BJ (cell line): ENCODE measurements at regions not wholly inside any gene's neighbourhood (a gene's known extent, or its start where the extent isn't known, plus 50 kb on each side); places are given as distances from the start of the nearest gene placed in this dataset.

Source experiments
- CTCF ChIA-PET: fragments of 350-600 bp; formaldehyde crosslinking; extraction: SDS; loops from one replicate; lab custom pipeline; 2021; ENCODE audit warnings: antibody characterized with exemption, inconsistent platforms; lab: Yijun Ruan, JAX
- POLR2A ChIA-PET: fragments of 300-600 bp; sonication (Branson Sonifier 250); formaldehyde crosslinking; extraction: SDS; loops from one replicate; lab custom pipeline; 2021; ENCODE audit warnings: antibody characterized with exemption; lab: Charles Lee
- DNase-seq: peaks from one replicate; pipeline ENCODE4 v3.0.0-alpha.2; 2011; ENCODE audit warnings: low read depth
- H3K27me3 ChIP-seq: 2 replicates; pipeline ENCODE4 v1.6.0; 2011; ENCODE audit warnings: low read length; ENCODE audit not compliant: control insufficient read depth, insufficient read depth
- H3K36me3 ChIP-seq: 2 replicates; pipeline ENCODE4 v1.5.1; 2011; ENCODE audit warnings: low read length; ENCODE audit not compliant: control insufficient read depth, insufficient read depth
- H3K4me3 ChIP-seq: 2 replicates; pipeline ENCODE4 v1.5.1; 2011; ENCODE audit warnings: low read depth, mild to moderate bottlenecking, control low read depth, low read length
- CTCF ChIP-seq: IDR thresholded peaks from 2 replicates; pipeline ENCODE4 v1.5.1; 2011; ENCODE audit warnings: low read depth, mild to moderate bottlenecking, control low read depth, inconsistent platforms, low read length, moderate library complexity; ENCODE audit not compliant: insufficient read depth

- CTCF ChIA-PET, result no interaction called here
- POLR2A ChIA-PET, result no interaction called here
Observed at GRCh38 chr3:59273976-59274375, 224.2 kb upstream of the CFAP20DC start.

GRCh38 chr3:59271971-59272370 is 222.1 kb upstream of the CFAP20DC start:
- no peak for TF ChIP-seq CTCF
- H3K4me3 ChIP-seq, result no peak overlapping the region
- POLR2A ChIA-PET, result interaction anchor here (0.6 kb wide), 1 partner anchor 31 kb away, joined by 5 read pairs; no protein-coding TSS in a partner anchor
- no peaks in the 10 kb centered on the region for H3K36me3 ChIP-seq
- DNase-seq, result no peak
- CTCF ChIA-PET, result no interaction called here
- no peaks in the 10 kb centered on the region for H3K27me3 ChIP-seq

More at GRCh38 chr3:59273976-59274375, 224.2 kb upstream of the CFAP20DC start:
- no peaks in the 10 kb centered on the region for H3K27me3 ChIP-seq
- H3K36me3 ChIP-seq, result no peaks in the 10 kb centered on the region
- no peak for DNase-seq
- H3K4me3 ChIP-seq, result no peak overlapping the region
- no peak for TF ChIP-seq CTCF

DNA sequence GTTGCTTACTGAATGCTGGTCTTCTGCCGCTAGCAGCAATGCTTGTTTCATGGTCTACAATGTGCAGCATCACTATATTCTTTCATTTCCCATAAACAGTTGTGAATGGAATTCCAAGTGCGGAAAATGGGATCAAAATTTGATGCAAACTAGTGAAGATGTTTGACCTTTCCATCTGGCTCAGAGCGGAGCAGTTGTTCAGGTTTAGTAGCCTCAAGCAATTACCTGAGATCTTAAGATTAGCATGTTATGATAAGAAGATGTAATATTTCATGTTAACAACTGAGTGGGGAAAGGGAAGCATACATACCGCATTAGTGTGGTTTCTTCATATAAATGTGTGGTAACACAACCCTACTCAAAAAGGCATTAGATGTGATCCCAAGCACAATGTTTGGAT is 221.1 kb upstream of the CFAP20DC start:
- no peak for TF ChIP-seq CTCF
- POLR2A ChIA-PET, result no interaction called here
- no peak for DNase-seq
- H3K36me3 ChIP-seq, result no peaks in the 10 kb centered on the region
- no peaks in the 10 kb centered on the region for H3K27me3 ChIP-seq
- CTCF ChIA-PET, result no interaction called here
- no peak overlapping the region for H3K4me3 ChIP-seq

DNA sequence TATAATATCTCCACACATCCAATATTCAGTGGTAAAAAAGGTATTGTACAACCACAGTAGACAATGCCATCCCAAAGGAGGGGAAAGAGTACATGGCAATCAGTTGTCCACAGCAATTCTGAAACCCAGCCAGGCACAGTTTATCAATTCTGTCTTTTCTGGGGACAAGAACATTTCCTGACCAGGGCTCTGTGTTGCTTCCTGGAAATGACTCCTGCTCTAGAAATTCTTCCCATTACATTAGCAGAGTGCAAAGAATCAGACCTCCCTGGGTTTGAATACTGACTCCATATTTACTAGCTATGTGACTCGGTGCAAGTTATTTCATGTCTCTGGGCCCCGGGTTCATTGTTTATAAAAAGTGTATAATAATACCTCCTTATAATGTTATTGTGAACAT is 220.4 kb upstream of the CFAP20DC start:
- DNase-seq, result no peak
- no peak for TF ChIP-seq CTCF
- Histone ChIP-seq H3K27me3 (no peaks in the 10 kb centered on the region), H3K36me3 (no peaks in the 10 kb centered on the region), H3K4me3 (no peak overlapping the region)
- CTCF ChIA-PET, result no interaction called here
- POLR2A ChIA-PET, result no interaction called here

- H3K27me3 ChIP-seq, result no peaks in the 10 kb centered on the region
- ChIA-PET CTCF (interaction anchor here (0.9 to 1.7 kb wide), 3 partner anchors 11 to 16 kb away, joined by 3 to 4 read pairs (median 3); no protein-coding TSS in a partner anchor), POLR2A (no interaction called here)
- H3K36me3 ChIP-seq, result no peaks in the 10 kb centered on the region
- H3K4me3 ChIP-seq, result no peak overlapping the region
- no peak for DNase-seq
- no peak for TF ChIP-seq CTCF
Observed at GRCh38 chr3:59268170-59268569, 218.3 kb upstream of the CFAP20DC start.
